ENCODE measurements at regions not wholly inside any gene's neighbourhood (a gene's known extent, or its start where the extent isn't known, plus 50 kb on each side); places are given as distances from the start of the nearest gene placed in this dataset.
"Not testable (repeated sequence)": the region's sequence is repeated elsewhere in the genome, so short reads cannot be mapped to it uniquely, and the experiment has no call there.

DNA sequence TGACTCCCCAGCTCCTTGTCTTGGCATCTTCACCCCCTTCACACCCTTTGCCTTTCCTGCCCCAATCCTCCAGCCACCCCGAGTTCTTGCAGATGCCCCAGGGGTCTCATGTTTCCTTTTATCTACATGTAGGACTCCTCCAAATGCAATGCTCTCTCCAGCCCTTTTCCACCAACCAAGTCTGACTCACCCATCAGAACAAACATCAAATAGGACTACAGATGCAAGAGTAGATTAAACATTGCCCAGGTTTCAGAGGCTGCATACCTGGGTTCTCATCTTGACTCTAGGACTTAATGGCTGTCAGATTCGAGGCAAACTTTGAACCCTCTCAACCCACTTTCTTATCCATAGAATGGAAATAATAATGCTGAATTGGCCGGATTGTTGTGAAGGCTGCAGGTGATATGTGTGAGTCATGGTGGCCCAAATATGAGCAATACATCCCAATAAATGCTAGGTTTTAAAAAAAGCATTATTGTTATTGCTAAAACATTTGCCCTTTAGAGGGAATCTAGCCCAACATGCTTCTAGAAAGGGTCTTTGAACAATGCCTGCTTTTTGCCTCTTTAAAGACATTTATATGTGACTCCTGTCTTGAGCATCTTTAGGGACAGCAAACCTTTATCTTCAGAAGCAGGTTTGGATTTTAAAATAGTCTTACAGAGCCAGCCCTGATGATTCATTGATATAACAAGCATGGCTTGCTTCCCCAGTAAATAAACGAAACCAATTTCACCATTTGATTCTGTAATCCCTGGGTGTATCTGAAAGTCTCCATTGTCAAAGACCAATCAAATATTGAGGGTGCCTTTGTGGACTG, 310.1 kb downstream of the FOXL1 start:
- DNase-seq (ENCODE audit: low read depth in 3 of 3) = no peak

DNA sequence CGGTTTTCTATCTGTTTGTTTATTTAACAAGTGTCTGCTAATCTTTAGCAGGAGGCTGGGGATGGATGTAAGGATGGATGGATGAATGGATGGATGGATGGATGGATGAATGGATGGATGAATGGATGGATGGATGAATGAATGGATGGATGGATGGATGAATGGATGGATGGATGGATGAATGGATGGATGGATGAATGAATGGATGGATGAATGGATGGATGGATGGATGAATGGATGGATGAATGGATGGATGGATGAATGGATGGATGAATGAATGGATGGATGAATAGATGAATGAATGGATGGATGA, 310.7 kb downstream of the FOXL1 start:
- DNase-seq (ENCODE audit: low read depth in 3 of 3) = not testable (repeated sequence)

DNA sequence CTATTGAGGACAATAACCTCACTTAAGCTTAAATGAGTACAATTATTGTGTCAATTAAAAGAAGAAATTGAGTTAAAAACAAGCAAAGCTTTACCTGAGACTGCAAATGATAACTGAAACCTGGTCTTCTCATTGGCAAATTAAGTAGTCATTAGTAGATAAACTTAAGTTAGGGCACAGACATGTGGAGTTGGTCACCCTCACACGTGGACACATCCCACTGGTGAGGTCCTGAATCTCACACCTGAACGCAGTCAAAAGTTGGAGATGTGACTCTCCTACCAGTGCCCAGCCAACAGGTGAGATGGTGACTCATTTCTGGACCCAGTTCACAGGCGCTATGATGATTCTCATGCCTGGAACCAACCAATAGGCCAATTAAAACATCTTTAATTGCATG, 311.6 kb downstream of the FOXL1 start:
- DNase-seq (ENCODE audit: low read depth in 3 of 3) = no peak

- DNase-seq (ENCODE audit: low read depth in 3 of 3) = no peak
These were observed 312.8 kb downstream of the FOXL1 start for GRCh38 chr16:86891121-86891520.

- no peak for DNase-seq (ENCODE audit: low read depth in 3 of 3)
These were observed 313.3 kb downstream of the FOXL1 start for GRCh38 chr16:86891631-86892030.

DNA sequence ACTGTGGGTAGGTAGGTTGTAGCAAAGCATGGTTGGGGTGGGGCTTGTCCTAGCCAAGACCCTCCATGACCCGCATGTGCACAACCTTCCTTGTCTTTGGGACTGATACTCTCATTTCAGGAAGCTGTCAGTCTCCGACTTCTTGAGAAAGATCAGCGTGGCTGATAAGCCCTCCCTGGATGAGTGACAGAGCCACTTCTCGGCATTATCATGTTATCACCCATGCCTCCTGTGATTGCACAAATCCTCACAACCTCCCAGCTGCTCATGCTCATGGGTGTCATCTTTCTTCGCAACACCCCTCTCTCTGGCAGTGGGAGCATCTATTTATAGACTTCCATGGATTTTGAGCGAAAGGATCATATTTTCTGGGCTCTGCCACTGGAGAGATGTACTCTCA, 314.2 kb downstream of the FOXL1 start:
- no peak for DNase-seq (ENCODE audit: low read depth in 3 of 3)

DNA sequence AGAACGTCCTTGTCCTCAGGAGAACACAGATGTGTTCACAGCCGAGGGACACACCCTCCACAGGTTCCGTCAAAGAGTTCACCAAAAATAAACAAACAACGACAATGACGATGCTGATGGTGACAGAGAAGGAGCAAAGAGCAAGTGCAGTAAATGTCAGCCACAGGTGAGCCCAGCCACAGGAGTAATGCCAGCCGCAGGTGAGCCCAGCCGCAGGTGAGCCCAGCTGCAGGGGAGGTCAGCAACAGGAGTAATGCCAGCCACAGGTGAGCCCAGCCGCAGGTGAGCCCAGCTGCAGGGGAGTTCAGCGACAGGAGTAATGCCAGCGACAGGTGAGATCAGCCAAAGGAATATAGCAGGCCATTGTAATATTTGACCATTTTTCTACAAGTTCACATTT, 315.2 kb downstream of the FOXL1 start:
- DNase-seq (ENCODE audit: low read depth in 3 of 3) = no peak

- DNase-seq (ENCODE audit: low read depth in 3 of 3) = no peak
These were observed 315.7 kb downstream of the FOXL1 start for GRCh38 chr16:86894029-86894567.

DNA sequence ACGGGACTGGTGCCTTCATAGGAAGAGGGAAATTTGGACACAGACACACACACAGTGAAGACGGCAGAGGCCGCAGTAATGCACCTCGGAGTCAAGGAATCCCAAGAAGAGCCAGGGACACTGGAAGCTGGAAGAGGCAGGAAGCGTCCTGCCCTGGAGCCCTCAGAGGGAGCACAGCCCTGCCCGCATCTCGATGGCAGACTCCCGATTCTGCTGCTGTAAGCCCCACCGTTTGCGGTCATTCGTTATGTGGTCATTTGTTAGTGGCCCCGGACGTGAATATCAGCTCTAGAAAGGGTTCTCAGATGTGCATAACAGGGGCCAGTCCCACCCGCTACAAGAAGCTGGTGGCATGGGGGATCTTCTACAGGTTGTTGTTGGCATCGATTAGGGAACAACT, 316.6 kb downstream of the FOXL1 start:
- DNase-seq (ENCODE audit: low read depth in 3 of 3) = no peak

- no peak for DNase-seq (ENCODE audit: low read depth in 3 of 3)
These were observed 317.3 kb downstream of the FOXL1 start for GRCh38 chr16:86895606-86896005.

DNA sequence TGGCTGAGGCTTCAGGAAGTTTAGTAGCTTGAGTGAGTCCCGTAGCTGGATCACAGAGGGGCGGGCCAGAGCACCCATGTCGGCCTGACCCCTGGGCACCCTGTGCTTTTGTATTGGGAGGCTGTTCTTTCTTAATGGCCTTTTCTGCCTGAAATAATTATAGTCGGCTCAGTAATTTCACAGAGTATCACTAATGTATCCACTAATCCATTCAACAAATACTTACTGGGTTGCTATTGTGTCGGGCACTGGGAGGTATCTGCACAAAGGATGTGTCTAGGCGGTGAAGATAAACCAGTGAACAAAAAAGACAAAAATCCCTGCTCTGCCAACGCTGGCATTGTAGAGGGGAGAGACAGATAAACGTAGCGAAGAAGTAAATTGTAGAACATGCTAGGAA, 318.6 kb downstream of the FOXL1 start:
- no peak for DNase-seq (ENCODE audit: low read depth in 3 of 3)

GRCh38 chr16:86897486-86897885, 319.1 kb downstream of the FOXL1 start:
- DNase-seq (ENCODE audit: low read depth in 3 of 3) = no peak

DNA sequence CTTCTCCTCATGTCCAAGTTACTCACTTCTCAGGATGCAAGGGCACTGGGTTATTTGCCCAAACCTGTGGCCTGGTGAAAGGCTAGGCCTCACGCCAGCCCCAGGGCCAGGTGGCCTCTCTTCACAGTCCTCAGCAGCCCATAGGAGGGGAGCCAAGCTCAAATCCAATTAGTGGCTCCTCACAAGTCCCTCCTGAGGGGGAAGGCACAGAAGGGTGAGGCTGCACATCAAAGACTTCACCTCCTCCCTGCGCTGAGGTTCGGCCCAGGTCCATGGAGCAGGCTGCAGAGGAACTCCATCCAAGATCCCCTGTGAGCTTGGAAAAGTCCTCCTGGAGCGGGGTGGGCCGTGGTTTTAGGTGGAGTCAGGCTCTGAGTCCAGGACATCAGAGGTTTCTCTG, 320.0 kb downstream of the FOXL1 start:
- DNase-seq (ENCODE audit: low read depth in 3 of 3) = no peak

DNA sequence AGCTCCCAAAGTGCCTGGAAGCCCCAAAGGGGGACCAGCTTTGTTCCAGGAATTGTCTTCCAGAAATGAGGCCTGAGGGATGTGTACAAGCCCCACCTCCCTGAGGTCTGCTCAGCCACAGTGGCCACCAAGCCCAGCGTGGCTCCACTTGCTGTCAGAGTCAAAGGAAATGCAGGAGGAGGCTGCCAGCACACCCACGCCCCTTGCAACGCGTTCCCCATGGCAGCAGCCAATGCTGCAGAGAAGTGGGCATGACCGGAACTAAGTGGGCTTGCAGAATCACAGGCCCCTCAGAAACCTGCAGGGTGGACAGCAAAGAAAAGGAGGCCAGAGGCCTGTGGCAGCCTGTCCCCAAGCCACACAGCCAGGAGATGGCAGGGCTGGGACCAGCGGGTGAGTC, 320.8 kb downstream of the FOXL1 start:
- DNase-seq (ENCODE audit: low read depth in 3 of 3) = no peak

GRCh38 chr16:86899757-86900156, 321.4 kb downstream of the FOXL1 start:
- DNase-seq (ENCODE audit: low read depth in 3 of 3) = no peak

DNA sequence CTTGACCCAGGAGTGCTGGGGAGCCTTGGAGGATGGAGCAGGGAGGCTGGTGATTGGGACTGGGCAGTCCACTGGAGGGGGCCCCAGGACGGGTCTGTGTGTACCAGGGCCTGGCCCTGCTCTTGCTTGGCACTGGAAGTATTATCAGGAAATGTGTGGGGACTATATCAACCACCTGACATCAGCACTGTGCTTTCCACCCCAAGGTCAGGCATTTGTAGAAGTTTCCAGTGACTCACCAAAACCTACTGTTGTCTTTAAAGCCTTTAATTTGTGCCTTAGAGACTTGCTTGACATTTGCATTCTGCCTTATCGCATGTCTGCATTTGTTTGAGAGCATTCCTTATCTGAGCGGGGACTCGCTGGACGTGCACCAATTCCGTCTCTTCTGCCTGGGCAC, 323.1 kb downstream of the FOXL1 start:
- no peak for DNase-seq (ENCODE audit: low read depth in 3 of 3)

- no peak for DNase-seq (ENCODE audit: low read depth in 3 of 3)
These were observed 324.3 kb downstream of the FOXL1 start for GRCh38 chr16:86902656-86903001.

DNA sequence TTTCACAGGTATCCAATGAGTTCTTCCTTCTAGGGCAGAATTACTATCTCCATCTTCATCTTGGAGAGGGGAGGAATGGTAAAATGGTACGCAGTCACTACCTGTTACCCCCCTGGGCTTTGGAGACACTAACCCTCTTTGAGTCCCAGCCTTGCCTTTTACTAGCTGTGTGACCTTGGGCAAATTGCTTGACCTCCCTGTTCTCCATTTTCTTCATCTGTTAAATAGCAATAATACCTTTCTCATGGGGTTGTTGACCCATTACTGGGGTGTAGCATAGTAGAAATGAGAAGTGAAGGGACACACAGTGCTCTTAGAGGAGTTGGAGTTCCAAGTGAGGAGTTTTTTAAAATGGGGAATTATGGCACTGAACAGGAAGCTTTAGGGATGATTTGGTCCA, 324.7 kb downstream of the FOXL1 start:
- no peak for DNase-seq (ENCODE audit: low read depth in 3 of 3)

- no peak for DNase-seq (ENCODE audit: low read depth in 3 of 3)
These were observed 327.0 kb downstream of the FOXL1 start for GRCh38 chr16:86905302-86905701.

DNA sequence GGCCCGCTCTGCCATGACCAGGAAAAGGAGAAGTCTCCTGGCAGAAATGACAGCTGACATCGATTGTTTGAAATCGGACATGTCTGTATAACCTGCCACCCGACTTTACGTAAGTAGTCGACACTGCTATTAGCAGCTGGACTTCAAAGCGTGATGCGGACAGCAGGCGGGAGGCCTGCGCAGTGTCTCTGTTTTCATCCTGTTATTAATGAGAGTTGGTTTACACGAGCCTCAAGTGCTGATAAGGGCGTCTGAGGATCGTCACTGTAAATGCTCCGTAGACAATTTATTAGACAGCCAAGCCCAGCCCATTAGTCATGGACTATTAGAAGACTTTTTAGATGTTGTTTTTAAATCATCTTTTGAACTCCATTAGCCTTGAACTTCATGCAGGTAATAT, 328.3 kb downstream of the FOXL1 start:
- no peak for DNase-seq (ENCODE audit: low read depth in 3 of 3)

GRCh38 chr16:86909359-86910160, 331.2 kb downstream of the FOXL1 start:
- DNase-seq (ENCODE audit: low read depth in 3 of 3) = no peak

DNA sequence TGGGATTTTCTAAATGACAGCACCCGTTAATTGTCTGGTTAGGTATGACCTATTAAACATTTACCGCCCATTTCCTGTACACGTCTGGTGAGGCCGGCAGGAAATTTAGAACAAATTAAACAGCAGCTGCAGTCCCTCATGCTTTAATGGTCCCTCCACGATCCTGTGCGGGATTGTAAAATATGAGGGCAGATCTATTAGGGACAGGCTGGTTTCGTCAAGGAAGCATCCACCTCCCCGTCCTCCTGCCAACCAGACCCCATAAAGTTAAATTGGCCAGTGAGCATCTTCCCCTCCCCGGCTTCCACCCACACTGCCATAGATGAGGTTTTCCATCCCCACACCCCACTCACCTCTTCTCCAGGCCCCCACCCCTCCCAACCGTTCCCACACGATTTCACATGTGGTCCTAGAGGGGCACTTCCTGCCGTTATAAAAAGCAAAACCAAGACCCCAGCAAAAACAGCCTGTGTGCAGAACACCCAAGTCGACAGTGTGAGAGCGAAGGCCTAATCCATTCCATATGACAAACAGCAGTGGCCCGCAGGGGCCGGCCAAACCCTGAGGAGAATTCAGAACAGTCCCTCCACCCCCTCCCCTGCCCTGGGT, 331.9 kb downstream of the FOXL1 start:
- DNase-seq (ENCODE audit: low read depth in 3 of 3) = no peak

DNA sequence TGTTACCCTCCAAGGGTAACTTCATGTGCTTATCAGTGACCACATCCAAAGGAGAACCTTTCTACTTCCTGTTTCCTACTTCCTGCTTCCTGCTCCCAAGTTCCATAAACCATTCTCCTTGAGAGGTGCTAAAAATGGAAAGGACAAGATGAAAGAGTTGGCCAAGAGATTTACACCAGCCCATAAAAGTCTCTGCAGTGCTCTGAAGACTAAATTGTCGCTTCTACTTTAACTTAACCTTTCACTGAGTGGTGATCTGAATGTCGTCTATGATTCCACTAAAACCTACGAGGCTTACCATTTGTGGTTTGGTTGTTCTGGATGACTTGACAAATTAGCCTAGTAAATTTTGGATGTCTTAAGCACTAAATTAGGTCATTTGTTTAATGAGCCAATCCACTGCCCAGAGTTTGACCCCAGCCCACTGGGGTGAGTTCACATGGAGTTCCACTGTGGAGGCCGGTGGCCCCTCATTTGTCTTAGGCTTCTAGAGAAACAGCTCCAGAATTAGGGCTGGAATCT, 333.1 kb downstream of the FOXL1 start:
- DNase-seq (ENCODE audit: low read depth in 3 of 3) = no peak

Measured in stimulated activated CD4-positive, alpha-beta T cell treated with anti-CD3 and anti-CD28 coated beads, TNF-alpha, amount 100 ng/mL, for 4 hours (primary cell).